ENCODE measurements at regions not wholly inside any gene's neighbourhood (a gene's known extent, or its start where the extent isn't known, plus 50 kb on each side); places are given as distances from the start of the nearest gene placed in this dataset.
"Not testable (repeated sequence)": the region's sequence is repeated elsewhere in the genome, so short reads cannot be mapped to it uniquely, and the experiment has no call there.

- H3K9me3 Mint-ChIP-seq: peaks cover 8 to 52% (median 36%) of the 10 kb centered on the region in 9 donors
- POLR2A ChIA-PET: no interaction called here
- DNase-seq (no peak), ATAC-seq (no peak)
- no peak overlapping the region for H3K4me3 Mint-ChIP-seq
- H3K27ac Mint-ChIP-seq: no peak overlapping the region
- no peaks in the 10 kb centered on the region for H3K27me3 Mint-ChIP-seq
- no peaks in the 10 kb centered on the region for H3K4me1 Mint-ChIP-seq
- H3K36me3 Mint-ChIP-seq: no peaks in the 10 kb centered on the region
Measured at GRCh38 chr13:68908879-68909278, 1198.7 kb upstream of the ATXN8OS start.

- H3K9me3 Mint-ChIP-seq: peaks cover 12 to 57% (median 25%) of the 10 kb centered on the region in 9 donors
- POLR2A ChIA-PET: interaction anchor here (0.6 kb wide), 1 partner anchor 38 kb away, joined by 4 read pairs; no protein-coding TSS in a partner anchor
- H3K36me3 Mint-ChIP-seq: no peaks in the 10 kb centered on the region
- no peaks in the 10 kb centered on the region for H3K27me3 Mint-ChIP-seq
- H3K4me3 Mint-ChIP-seq: no peak overlapping the region
- DNase-seq: no peak
- H3K27ac Mint-ChIP-seq: no peak overlapping the region
- H3K4me1 Mint-ChIP-seq: no peaks in the 10 kb centered on the region
- ATAC-seq: no peak
Measured at GRCh38 chr13:68905186-68905585, 1202.4 kb upstream of the ATXN8OS start.

GRCh38 chr13:68897331-68897928 is 1210.2 kb upstream of the ATXN8OS start:
- Mint-ChIP-seq H3K27me3 (no peaks in the 10 kb centered on the region), H3K4me3 (no peak overlapping the region), H3K36me3 (no peaks in the 10 kb centered on the region), H3K9me3 (peaks cover 2 to 37% (median 15%) of the 10 kb centered on the region in 9 donors), H3K27ac (no peak overlapping the region), H3K4me1 (no peaks in the 10 kb centered on the region)
- POLR2A ChIA-PET: no interaction called here
- DNase-seq (no peak), ATAC-seq (no peak)

GRCh38 chr13:68895696-68896095 is 1211.9 kb upstream of the ATXN8OS start:
- Mint-ChIP-seq H3K4me3 (no peak overlapping the region), H3K36me3 (no peaks in the 10 kb centered on the region), H3K27me3 (no peaks in the 10 kb centered on the region), H3K27ac (no peak overlapping the region), H3K9me3 (peaks cover 3 to 35% (median 15%) of the 10 kb centered on the region in 9 donors), H3K4me1 (no peaks in the 10 kb centered on the region)
- POLR2A ChIA-PET: no interaction called here
- ATAC-seq: no peak
- DNase-seq: no peak

- H3K27me3 Mint-ChIP-seq, H3K4me3 Mint-ChIP-seq, H3K36me3 Mint-ChIP-seq, H3K27ac Mint-ChIP-seq, ATAC-seq, POLR2A ChIA-PET, H3K4me1 Mint-ChIP-seq, DNase-seq: not testable (repeated sequence)
- H3K9me3 Mint-ChIP-seq: peaks cover 2 to 40% (median 16%) of the 10 kb centered on the region in 9 donors
Measured at GRCh38 chr13:68893721-68894120, 1213.9 kb upstream of the ATXN8OS start.

GRCh38 chr13:68892596-68892995 is 1215.0 kb upstream of the ATXN8OS start:
- H3K36me3 Mint-ChIP-seq, POLR2A ChIA-PET, H3K27me3 Mint-ChIP-seq, H3K4me3 Mint-ChIP-seq, H3K27ac Mint-ChIP-seq, ATAC-seq, H3K4me1 Mint-ChIP-seq, DNase-seq: not testable (repeated sequence)
- H3K9me3 Mint-ChIP-seq: peaks cover 2 to 34% (median 16%) of the 10 kb centered on the region in 9 donors

GRCh38 chr13:68890101-68890500 is 1217.5 kb upstream of the ATXN8OS start:
- H3K4me3 Mint-ChIP-seq, H3K27ac Mint-ChIP-seq, H3K36me3 Mint-ChIP-seq, ATAC-seq, DNase-seq, H3K4me1 Mint-ChIP-seq, POLR2A ChIA-PET, H3K27me3 Mint-ChIP-seq: not testable (repeated sequence)
- H3K9me3 Mint-ChIP-seq: peaks cover 0 to 36% (median 13%) of the 10 kb centered on the region in 9 donors

- Mint-ChIP-seq H3K4me1 (no peaks in the 10 kb centered on the region), H3K27ac (no peak overlapping the region), H3K4me3 (no peak overlapping the region), H3K9me3 (peaks cover 0 to 36% (median 13%) of the 10 kb centered on the region in 9 donors), H3K27me3 (no peaks in the 10 kb centered on the region), H3K36me3 (no peaks in the 10 kb centered on the region)
- ATAC-seq (no peak), DNase-seq (no peak)
- POLR2A ChIA-PET: no interaction called here
Measured at GRCh38 chr13:68888832-68889231, 1218.8 kb upstream of the ATXN8OS start.

- POLR2A ChIA-PET: no interaction called here
- Mint-ChIP-seq H3K36me3 (peaks cover 0 to 4% (median 0%) of the 10 kb centered on the region in 3 donors), H3K4me3 (no peak overlapping the region), H3K4me1 (no peaks in the 10 kb centered on the region), H3K27me3 (no peaks in the 10 kb centered on the region), H3K9me3 (peaks cover 0 to 31% (median 13%) of the 10 kb centered on the region in 9 donors), H3K27ac (no peak overlapping the region)
- DNase-seq (no peak), ATAC-seq (no peak)
Measured at GRCh38 chr13:68872338-68872737, 1235.3 kb upstream of the ATXN8OS start.

- no peak overlapping the region for H3K4me3 Mint-ChIP-seq
- POLR2A ChIA-PET: no interaction called here
- ATAC-seq: no peak
Measured at GRCh38 chr13:68851026-68851425, 1256.6 kb upstream of the ATXN8OS start.

GRCh38 chr13:68850160-68850559 is 1257.5 kb upstream of the ATXN8OS start:
- POLR2A ChIA-PET: no interaction called here
- ATAC-seq (no peak), DNase-seq (no peak)
- Mint-ChIP-seq H3K4me3 (no peak overlapping the region), H3K36me3 (no peaks in the 10 kb centered on the region), H3K9me3 (peaks cover 6 to 41% (median 22%) of the 10 kb centered on the region in 9 donors), H3K4me1 (no peaks in the 10 kb centered on the region), H3K27me3 (no peaks in the 10 kb centered on the region), H3K27ac (no peak overlapping the region)

More at GRCh38 chr13:68851026-68851425, 1256.6 kb upstream of the ATXN8OS start:
- Mint-ChIP-seq H3K27ac (no peak overlapping the region), H3K9me3 (peaks cover 6 to 34% (median 20%) of the 10 kb centered on the region in 9 donors), H3K36me3 (no peaks in the 10 kb centered on the region), H3K27me3 (no peaks in the 10 kb centered on the region), H3K4me1 (no peaks in the 10 kb centered on the region)
- no peak for DNase-seq

GRCh38 chr13:68846663-68847062 is 1261.0 kb upstream of the ATXN8OS start:
- H3K4me1 Mint-ChIP-seq: no peaks in the 10 kb centered on the region
- H3K4me3 Mint-ChIP-seq: no peak overlapping the region
- ATAC-seq (no peak), DNase-seq (no peak)
- POLR2A ChIA-PET: no interaction called here
- peaks cover 8 to 49% (median 17%) of the 10 kb centered on the region in 9 donors for H3K9me3 Mint-ChIP-seq
- H3K27ac Mint-ChIP-seq: no peak overlapping the region
- H3K27me3 Mint-ChIP-seq: no peaks in the 10 kb centered on the region
- H3K36me3 Mint-ChIP-seq: no peaks in the 10 kb centered on the region

GRCh38 chr13:68834375-68834774 is 1273.3 kb upstream of the ATXN8OS start:
- Mint-ChIP-seq H3K27me3 (no peaks in the 10 kb centered on the region), H3K27ac (no peak overlapping the region), H3K4me3 (no peak overlapping the region), H3K4me1 (no peaks in the 10 kb centered on the region), H3K36me3 (peaks cover 0 to 6% (median 0%) of the 10 kb centered on the region in 3 donors), H3K9me3 (peaks cover 7 to 25% (median 13%) of the 10 kb centered on the region in 9 donors)
- POLR2A ChIA-PET: no interaction called here
- DNase-seq (no peak), ATAC-seq (no peak)

GRCh38 chr13:68816715-68817114 is 1290.9 kb upstream of the ATXN8OS start:
- peaks cover 0 to 22% (median 11%) of the 10 kb centered on the region in 9 donors for H3K9me3 Mint-ChIP-seq

More at GRCh38 chr13:68816715-68817114, 1290.9 kb upstream of the ATXN8OS start:
- Mint-ChIP-seq H3K36me3 (no peaks in the 10 kb centered on the region), H3K27me3 (no peaks in the 10 kb centered on the region), H3K4me1 (no peaks in the 10 kb centered on the region), H3K27ac (no peak overlapping the region), H3K4me3 (no peak overlapping the region)
- no peak for ATAC-seq
- DNase-seq: no peak
- POLR2A ChIA-PET: no interaction called here

Data from naive thymus-derived CD8-positive, alpha-beta T cell (primary cell).